ENCODE measurements at regions not wholly inside any gene's neighbourhood (a gene's known extent, or its start where the extent isn't known, plus 50 kb on each side); places are given as distances from the start of the nearest gene placed in this dataset.

DNA sequence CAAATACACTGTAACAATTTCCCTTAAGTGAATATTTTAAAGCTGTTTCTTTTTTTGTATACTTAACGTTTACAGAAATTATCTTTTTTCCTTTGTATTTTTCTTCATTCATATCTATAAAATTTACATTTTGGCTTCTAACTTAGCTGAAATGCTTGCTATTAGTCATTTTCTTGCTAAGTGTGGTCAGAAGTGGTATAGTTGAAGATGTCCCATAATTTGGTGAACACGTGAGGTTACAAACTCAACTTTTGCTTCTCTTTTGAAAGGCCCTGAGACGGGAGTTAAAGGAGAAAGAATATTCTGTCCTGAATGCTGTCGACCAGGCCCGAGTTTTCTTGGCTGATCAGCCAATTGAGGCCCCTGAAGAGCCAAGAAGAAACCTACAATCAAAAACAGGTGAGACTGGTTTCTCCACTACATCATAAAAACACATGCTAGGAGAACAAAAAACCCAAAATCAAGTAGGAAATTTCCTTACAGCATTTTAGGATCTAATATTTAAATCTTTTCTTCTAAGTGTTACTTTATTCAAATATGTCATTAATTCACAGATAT is 445.0 kb downstream of the UTRN start:
- TF ChIP-seq FOXK2 (IDR thresholded peaks at IDR 0.05) = no peak
- no peak for TF ChIP-seq NFRKB (IDR thresholded peaks at IDR 0.05)
- no peak for TF ChIP-seq FOXA1 (IDR thresholded peaks at IDR 0.05)
- no peak for TF ChIP-seq BHLHE40 (IDR thresholded peaks at IDR 0.05; ENCODE audit: borderline replicate concordance)
- TF ChIP-seq HDGF (IDR thresholded peaks at IDR 0.05; ENCODE audit: borderline replicate concordance) = no peak
- TF ChIP-seq ARNT (IDR thresholded peaks at IDR 0.05) = no peak
- no peak for TF ChIP-seq LEF1 (IDR thresholded peaks at IDR 0.05; ENCODE audit: borderline replicate concordance)
- TF ChIP-seq L3MBTL2 (conservative IDR thresholded peaks at IDR 0.05) = no peak
- TF ChIP-seq, protein P1, sequence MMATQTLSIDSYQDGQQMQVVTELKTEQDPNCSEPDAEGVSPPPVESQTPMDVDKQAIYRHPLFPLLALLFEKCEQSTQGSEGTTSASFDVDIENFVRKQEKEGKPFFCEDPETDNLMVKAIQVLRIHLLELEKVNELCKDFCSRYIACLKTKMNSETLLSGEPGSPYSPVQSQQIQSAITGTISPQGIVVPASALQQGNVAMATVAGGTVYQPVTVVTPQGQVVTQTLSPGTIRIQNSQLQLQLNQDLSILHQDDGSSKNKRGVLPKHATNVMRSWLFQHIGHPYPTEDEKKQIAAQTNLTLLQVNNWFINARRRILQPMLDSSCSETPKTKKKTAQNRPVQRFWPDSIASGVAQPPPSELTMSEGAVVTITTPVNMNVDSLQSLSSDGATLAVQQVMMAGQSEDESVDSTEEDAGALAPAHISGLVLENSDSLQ (IDR thresholded peaks at IDR 0.05) = no peak
- TF ChIP-seq SP1 (IDR thresholded peaks at IDR 0.05) = no peak
- TF ChIP-seq ZNF384 (IDR thresholded peaks at IDR 0.05) = no peak
- no peak for TF ChIP-seq FOXM1 (IDR thresholded peaks at IDR 0.05; ENCODE audit: borderline replicate concordance)
- TF ChIP-seq SUZ12 (IDR thresholded peaks at IDR 0.05) = no peak
- no peak for TF ChIP-seq ELF4 (IDR thresholded peaks at IDR 0.05)
- no peak for TF ChIP-seq TARDBP (IDR thresholded peaks at IDR 0.05)
- no peak for TF ChIP-seq CTBP1 (IDR thresholded peaks at IDR 0.05; ENCODE audit: borderline replicate concordance)
- ChIA-PET POLR2A (no interaction called here), CTCF (no interaction called here)
- no peak for DNase-seq (ENCODE audit: extremely low spot score)

DNA sequence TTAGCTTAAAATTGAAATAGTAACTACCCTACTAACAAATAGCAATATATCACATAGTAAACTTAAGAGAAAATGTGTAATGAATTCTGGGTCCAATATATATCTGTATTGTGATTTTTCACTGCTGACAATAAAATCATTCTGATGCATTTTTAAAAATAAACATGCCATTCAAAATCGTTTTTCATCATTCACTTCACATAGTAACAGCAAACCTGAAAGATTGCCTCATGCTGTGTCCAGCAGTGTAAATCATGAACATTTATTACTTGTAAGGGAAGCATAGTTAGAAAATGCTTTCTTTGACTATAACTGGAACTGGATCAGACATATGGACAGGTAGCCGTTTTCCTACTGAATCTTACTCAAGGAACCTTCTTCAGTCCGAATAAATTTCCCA is 446.1 kb downstream of the UTRN start:
- DNase-seq (ENCODE audit: extremely low spot score) = no peak
- ChIA-PET POLR2A (no interaction called here), CTCF (no interaction called here)
- TF ChIP-seq, protein P1 (IDR thresholded peaks at IDR 0.05) = peak; percentile 89
- no peak for TF ChIP-seq LEF1 (IDR thresholded peaks at IDR 0.05; ENCODE audit: borderline replicate concordance)
- peak; percentile 67; the same call in 1 of the 2 replicates for TF ChIP-seq CTBP1 (IDR thresholded peaks at IDR 0.05; ENCODE audit: borderline replicate concordance)
- peak; percentile 80; the same call in 1 of the 2 replicates for TF ChIP-seq FOXM1 (IDR thresholded peaks at IDR 0.05; ENCODE audit: borderline replicate concordance)
- no peak for TF ChIP-seq L3MBTL2 (conservative IDR thresholded peaks at IDR 0.05)
- no peak for TF ChIP-seq SP1 (IDR thresholded peaks at IDR 0.05)
- TF ChIP-seq ZNF384 (IDR thresholded peaks at IDR 0.05) = no peak

DNA sequence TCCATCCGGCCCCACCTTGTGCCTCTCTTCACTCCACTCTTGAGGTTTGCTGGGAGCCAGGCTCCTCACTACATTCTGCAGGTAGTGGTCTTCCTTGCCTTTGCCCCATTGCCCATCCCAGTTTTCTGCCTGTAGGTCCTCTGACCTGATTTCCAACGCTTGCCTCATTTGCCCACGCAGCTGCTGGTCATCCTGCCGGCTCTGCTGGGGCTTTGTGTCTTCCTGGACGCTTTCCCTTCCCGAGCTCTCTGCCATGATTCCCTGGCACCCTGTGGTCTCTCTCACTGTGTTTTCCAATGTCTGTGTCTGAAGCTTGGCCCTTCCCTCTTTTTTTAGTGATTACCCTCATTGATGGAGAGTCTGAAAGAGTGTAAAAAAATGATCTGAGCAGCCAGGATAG is 451.6 kb downstream of the UTRN start:
- CTCF ChIA-PET = no interaction called here
- no peak for DNase-seq (ENCODE audit: extremely low spot score)
- TF ChIP-seq HDGF (IDR thresholded peaks at IDR 0.05; ENCODE audit: borderline replicate concordance) (no peak), LEF1 (IDR thresholded peaks at IDR 0.05; ENCODE audit: borderline replicate concordance) (no peak), NFRKB (IDR thresholded peaks at IDR 0.05) (no peak), BHLHE40 (IDR thresholded peaks at IDR 0.05; ENCODE audit: borderline replicate concordance) (no peak), FOXM1 (IDR thresholded peaks at IDR 0.05; ENCODE audit: borderline replicate concordance) (no peak), FOXA1 (IDR thresholded peaks at IDR 0.05) (no peak), SP1 (IDR thresholded peaks at IDR 0.05) (no peak), L3MBTL2 (conservative IDR thresholded peaks at IDR 0.05) (no peak)
- TF ChIP-seq, protein P1 (IDR thresholded peaks at IDR 0.05) = no peak
- POLR2A ChIA-PET = no interaction called here

DNA sequence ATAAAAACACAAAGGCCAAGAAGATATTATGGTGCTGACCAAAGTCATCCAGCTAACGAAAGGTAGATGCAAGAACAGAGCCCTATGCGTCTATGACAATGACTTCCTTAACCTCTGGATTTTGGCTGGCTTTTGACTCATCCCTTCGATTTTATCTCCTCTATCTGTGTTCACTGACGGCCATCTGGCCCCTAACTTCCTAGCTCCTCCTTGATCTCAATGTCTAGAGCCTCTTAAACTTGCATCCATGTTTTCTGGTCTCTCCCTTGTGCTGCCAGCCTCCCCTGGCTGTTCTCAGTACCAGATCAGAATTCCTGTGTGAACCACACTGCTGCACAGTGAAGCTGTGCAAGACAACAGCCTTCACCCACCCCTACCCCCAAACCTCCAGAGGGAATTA is 452.9 kb downstream of the UTRN start:
- TF ChIP-seq SUZ12 (IDR thresholded peaks at IDR 0.05) (no peak), FOXM1 (IDR thresholded peaks at IDR 0.05; ENCODE audit: borderline replicate concordance) (no peak), HDGF (IDR thresholded peaks at IDR 0.05; ENCODE audit: borderline replicate concordance) (no peak), TARDBP (IDR thresholded peaks at IDR 0.05) (no peak), L3MBTL2 (conservative IDR thresholded peaks at IDR 0.05) (no peak), ARNT (IDR thresholded peaks at IDR 0.05) (no peak), CTBP1 (IDR thresholded peaks at IDR 0.05; ENCODE audit: borderline replicate concordance) (no peak), SP1 (IDR thresholded peaks at IDR 0.05) (no peak), NFRKB (IDR thresholded peaks at IDR 0.05) (no peak), FOXK2 (IDR thresholded peaks at IDR 0.05) (no peak), FOXA1 (IDR thresholded peaks at IDR 0.05) (no peak), BHLHE40 (IDR thresholded peaks at IDR 0.05; ENCODE audit: borderline replicate concordance) (no peak), ZNF384 (IDR thresholded peaks at IDR 0.05) (no peak), ELF4 (IDR thresholded peaks at IDR 0.05) (no peak), LEF1 (IDR thresholded peaks at IDR 0.05; ENCODE audit: borderline replicate concordance) (no peak)
- TF ChIP-seq, protein P1 (IDR thresholded peaks at IDR 0.05) = no peak
- POLR2A ChIA-PET = no interaction called here
- no peak for DNase-seq (ENCODE audit: extremely low spot score)
- CTCF ChIA-PET = no interaction called here

DNA sequence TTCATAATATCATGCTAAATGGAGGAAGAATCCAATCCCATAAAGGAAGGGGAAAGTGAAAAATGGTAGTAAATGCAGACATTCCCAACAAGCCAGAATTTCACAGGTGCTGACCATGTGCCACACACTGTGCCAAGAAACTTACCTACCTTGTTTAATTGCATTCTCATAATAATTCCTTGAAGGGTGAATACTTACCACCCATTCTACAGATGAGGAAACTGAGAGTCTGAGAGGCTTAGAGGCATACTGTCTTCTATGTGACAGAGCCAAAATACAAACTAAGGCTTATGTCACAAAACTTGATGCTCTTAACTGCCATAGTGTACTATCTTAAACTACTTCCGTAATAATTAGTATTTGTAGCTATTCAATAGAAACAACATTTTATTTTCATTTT is 454.7 kb downstream of the UTRN start:
- TF ChIP-seq HDGF (IDR thresholded peaks at IDR 0.05; ENCODE audit: borderline replicate concordance) = no peak
- TF ChIP-seq FOXK2 (IDR thresholded peaks at IDR 0.05) = no peak
- TF ChIP-seq FOXA1 (IDR thresholded peaks at IDR 0.05) = no peak
- no peak for TF ChIP-seq NFRKB (IDR thresholded peaks at IDR 0.05)
- no peak for TF ChIP-seq LEF1 (IDR thresholded peaks at IDR 0.05; ENCODE audit: borderline replicate concordance)
- TF ChIP-seq FOXM1 (IDR thresholded peaks at IDR 0.05; ENCODE audit: borderline replicate concordance) = no peak
- no peak for TF ChIP-seq SUZ12 (IDR thresholded peaks at IDR 0.05)
- no peak for TF ChIP-seq L3MBTL2 (conservative IDR thresholded peaks at IDR 0.05)
- TF ChIP-seq, protein P1 (IDR thresholded peaks at IDR 0.05) = no peak
- TF ChIP-seq SP1 (IDR thresholded peaks at IDR 0.05) = no peak
- TF ChIP-seq ZNF384 (IDR thresholded peaks at IDR 0.05) = no peak
- no peak for DNase-seq (ENCODE audit: extremely low spot score)
- ChIA-PET POLR2A (no interaction called here), CTCF (no interaction called here)
